Left ventricle myocardium inferior (tissue), 1 donor: ENCODE measurements at regions not wholly inside any gene's neighbourhood (a gene's known extent, or its start where the extent isn't known, plus 50 kb on each side); places are given as distances from the start of the nearest gene placed in this dataset.
"Not testable (repeated sequence)": the region's sequence is repeated elsewhere in the genome, so short reads cannot be mapped to it uniquely, and the experiment has no call there.

Source experiments
- DNase-seq: peaks from one replicate; pipeline ENCODE4 v3.0.0-alpha.2; 2020
- H3K27ac ChIP-seq: fragments of 200-600 bp; replicated peaks from 2 replicates; pipeline ENCODE4 v1.8.0; 2021
- H3K27me3 ChIP-seq: fragments of 200-600 bp; 2 replicates; pipeline ENCODE4 v1.8.0; 2021; ENCODE audit warnings: low read depth
- H3K36me3 ChIP-seq: fragments of 200-600 bp; 2 replicates; pipeline ENCODE4 v1.8.0; 2021
- H3K4me1 ChIP-seq: fragments of 200-600 bp; 2 replicates; pipeline ENCODE4 v1.8.0; 2021
- H3K4me3 ChIP-seq: fragments of 200-600 bp; 2 replicates; pipeline ENCODE4 v1.8.0; 2021; ENCODE audit warnings: mild to moderate bottlenecking, moderate library complexity
- H3K9me3 ChIP-seq: fragments of 200-600 bp; replicated peaks from 2 replicates; pipeline ENCODE4 v1.8.0; 2021
- CTCF ChIP-seq: fragments of 200-600 bp; IDR thresholded peaks from 2 replicates; pipeline ENCODE4 v1.8.0; 2021; ENCODE audit warnings: antibody characterized with exemption, mild to moderate bottlenecking, borderline replicate concordance
- intact Hi-C: fragments of 100-400 bp; cut with micrococcal nuclease; formaldehyde crosslinking; loops from one replicate; pipeline ENCODE4 v1.11.0; 2022
- donor health status: DM: no; HTN: yes; CAD: no; lungs with severe emphysema.

- no peak for TF ChIP-seq CTCF
- Histone ChIP-seq H3K9me3 (peaks cover 12% of the 10 kb centered on the region), H3K27me3 (no peaks in the 10 kb centered on the region), H3K27ac (no peak overlapping the region), H3K4me1 (no peaks in the 10 kb centered on the region), H3K4me3 (no peak overlapping the region), H3K36me3 (no peaks in the 10 kb centered on the region)
- DNase-seq: no peak
- intact Hi-C loops: no loop called here
These were observed 60.1 kb upstream of the GNAQ start for GRCh38 chr9:78091731-78092130.

GRCh38 chr9:78089111-78089510 lies 57.5 kb upstream of the GNAQ start:
- H3K4me3 ChIP-seq: no peak overlapping the region
- no peaks in the 10 kb centered on the region for H3K36me3 ChIP-seq
- TF ChIP-seq CTCF: no peak
- no peaks in the 10 kb centered on the region for H3K27me3 ChIP-seq
- DNase-seq: no peak
- H3K9me3 ChIP-seq: peaks cover 12% of the 10 kb centered on the region
- intact Hi-C loops: no loop called here
- no peak overlapping the region for H3K27ac ChIP-seq
- H3K4me1 ChIP-seq: no peaks in the 10 kb centered on the region

DNA sequence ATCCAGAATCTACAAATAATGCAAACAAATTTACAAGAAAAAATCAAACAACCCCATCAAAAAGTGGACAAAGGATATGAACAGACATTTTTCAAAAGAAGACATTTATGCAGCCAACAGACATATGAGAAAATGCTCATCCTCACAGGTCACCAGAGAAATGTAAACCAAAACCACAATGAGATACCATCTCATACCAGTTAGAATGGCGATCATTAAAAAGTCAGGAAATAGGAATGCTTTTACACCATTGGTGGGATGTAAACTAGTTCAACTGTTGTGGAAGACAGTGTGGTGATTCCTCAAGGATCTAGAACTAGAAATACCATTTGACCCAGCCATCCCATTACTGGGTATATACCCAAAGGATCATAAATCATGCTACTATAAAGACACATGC lies 56.6 kb upstream of the GNAQ start:
- H3K4me1 ChIP-seq, intact Hi-C loops, DNase-seq, H3K36me3 ChIP-seq, H3K27me3 ChIP-seq, H3K27ac ChIP-seq, H3K4me3 ChIP-seq: not testable (repeated sequence)
- peaks cover 13% of the 10 kb centered on the region for H3K9me3 ChIP-seq
